ENCODE measurements at regions not wholly inside any gene's neighbourhood (a gene's known extent, or its start where the extent isn't known, plus 50 kb on each side); places are given as distances from the start of the nearest gene placed in this dataset.

GRCh38 chr2:59569124-59569523, 984.3 kb downstream of the BCL11A start:
- no peak for ATAC-seq

GRCh38 chr2:59568461-59568860, 985.0 kb downstream of the BCL11A start:
- H3K4me3 Mint-ChIP-seq: no peak overlapping the region
- H3K36me3 Mint-ChIP-seq (ENCODE audit: low read depth): no peaks in the 10 kb centered on the region
- H3K27me3 Mint-ChIP-seq: no peaks in the 10 kb centered on the region
- H3K27ac Mint-ChIP-seq: no peak overlapping the region
- no peaks in the 10 kb centered on the region for H3K9me3 Mint-ChIP-seq
- H3K4me1 Mint-ChIP-seq: no peaks in the 10 kb centered on the region
- DNase-seq (no peak), ATAC-seq (no peak)

More at GRCh38 chr2:59569124-59569523, 984.3 kb downstream of the BCL11A start:
- H3K27ac Mint-ChIP-seq: no peak overlapping the region
- no peak for DNase-seq
- no peaks in the 10 kb centered on the region for H3K4me1 Mint-ChIP-seq
- H3K36me3 Mint-ChIP-seq (ENCODE audit: low read depth): no peaks in the 10 kb centered on the region
- no peaks in the 10 kb centered on the region for H3K27me3 Mint-ChIP-seq
- H3K9me3 Mint-ChIP-seq: no peaks in the 10 kb centered on the region
- H3K4me3 Mint-ChIP-seq: no peak overlapping the region

GRCh38 chr2:59567151-59567550, 986.3 kb downstream of the BCL11A start:
- no peaks in the 10 kb centered on the region for H3K27me3 Mint-ChIP-seq
- H3K9me3 Mint-ChIP-seq: no peaks in the 10 kb centered on the region
- H3K4me1 Mint-ChIP-seq: no peaks in the 10 kb centered on the region
- H3K36me3 Mint-ChIP-seq (ENCODE audit: low read depth): no peaks in the 10 kb centered on the region
- DNase-seq (no peak), ATAC-seq (no peak)
- no peak overlapping the region for H3K27ac Mint-ChIP-seq
- H3K4me3 Mint-ChIP-seq: no peak overlapping the region

GRCh38 chr2:59566739-59567138, 986.7 kb downstream of the BCL11A start:
- no peak for ATAC-seq
- DNase-seq: no peak
- Mint-ChIP-seq H3K36me3 (ENCODE audit: low read depth) (no peaks in the 10 kb centered on the region), H3K4me3 (no peak overlapping the region), H3K27me3 (no peaks in the 10 kb centered on the region), H3K4me1 (no peaks in the 10 kb centered on the region), H3K27ac (no peak overlapping the region), H3K9me3 (no peaks in the 10 kb centered on the region)

- Mint-ChIP-seq H3K36me3 (ENCODE audit: low read depth) (no peaks in the 10 kb centered on the region), H3K4me1 (no peaks in the 10 kb centered on the region), H3K27ac (no peak overlapping the region), H3K9me3 (no peaks in the 10 kb centered on the region), H3K27me3 (no peaks in the 10 kb centered on the region), H3K4me3 (no peak overlapping the region)
- no peak for ATAC-seq
- DNase-seq: no peak
Measured at GRCh38 chr2:59561281-59561680, 992.2 kb downstream of the BCL11A start.

- H3K4me3 Mint-ChIP-seq: no peak overlapping the region
- H3K27me3 Mint-ChIP-seq: no peaks in the 10 kb centered on the region
- H3K27ac Mint-ChIP-seq: no peak overlapping the region
- no peak for ATAC-seq
- no peak for DNase-seq
- H3K36me3 Mint-ChIP-seq (ENCODE audit: low read depth): no peaks in the 10 kb centered on the region
- no peaks in the 10 kb centered on the region for H3K4me1 Mint-ChIP-seq
- H3K9me3 Mint-ChIP-seq: no peaks in the 10 kb centered on the region
Measured at GRCh38 chr2:59560769-59561168, 992.7 kb downstream of the BCL11A start.

GRCh38 chr2:59540864-59541263, 1012.6 kb downstream of the BCL11A start:
- no peaks in the 10 kb centered on the region for H3K9me3 Mint-ChIP-seq
- no peaks in the 10 kb centered on the region for H3K4me1 Mint-ChIP-seq
- no peaks in the 10 kb centered on the region for H3K36me3 Mint-ChIP-seq (ENCODE audit: low read depth)
- DNase-seq (no peak), ATAC-seq (no peak)
- H3K4me3 Mint-ChIP-seq: no peak overlapping the region
- H3K27me3 Mint-ChIP-seq: no peaks in the 10 kb centered on the region
- no peak overlapping the region for H3K27ac Mint-ChIP-seq

- Mint-ChIP-seq H3K27me3 (no peaks in the 10 kb centered on the region), H3K27ac (no peak overlapping the region), H3K9me3 (no peaks in the 10 kb centered on the region), H3K4me3 (no peak overlapping the region), H3K36me3 (ENCODE audit: low read depth) (no peaks in the 10 kb centered on the region), H3K4me1 (no peaks in the 10 kb centered on the region)
- DNase-seq (no peak), ATAC-seq (no peak)
Measured at GRCh38 chr2:59538398-59538911, 1015.0 kb downstream of the BCL11A start.

GRCh38 chr2:59532808-59533207, 1020.6 kb downstream of the BCL11A start:
- peaks cover 2% of the 10 kb centered on the region for H3K36me3 Mint-ChIP-seq (ENCODE audit: low read depth)
- no peak overlapping the region for H3K27ac Mint-ChIP-seq
- no peak overlapping the region for H3K4me3 Mint-ChIP-seq
- H3K4me1 Mint-ChIP-seq: no peaks in the 10 kb centered on the region
- no peak for ATAC-seq
- DNase-seq: no peak
- H3K27me3 Mint-ChIP-seq: no peaks in the 10 kb centered on the region
- peaks cover 4% of the 10 kb centered on the region for H3K9me3 Mint-ChIP-seq

- H3K9me3 Mint-ChIP-seq: peaks cover 16% of the 10 kb centered on the region
- H3K4me1 Mint-ChIP-seq: no peaks in the 10 kb centered on the region
- DNase-seq: no peak
- peaks cover 2% of the 10 kb centered on the region for H3K36me3 Mint-ChIP-seq (ENCODE audit: low read depth)
- H3K27ac Mint-ChIP-seq: no peak overlapping the region
- ATAC-seq: no peak
- H3K4me3 Mint-ChIP-seq: no peak overlapping the region
- no peaks in the 10 kb centered on the region for H3K27me3 Mint-ChIP-seq
Measured at GRCh38 chr2:59530258-59530657, 1023.2 kb downstream of the BCL11A start.

- Mint-ChIP-seq H3K9me3 (peaks cover 16% of the 10 kb centered on the region), H3K36me3 (ENCODE audit: low read depth) (peaks cover 2% of the 10 kb centered on the region), H3K27ac (no peak overlapping the region), H3K27me3 (no peaks in the 10 kb centered on the region), H3K4me3 (no peak overlapping the region), H3K4me1 (no peaks in the 10 kb centered on the region)
- no peak for ATAC-seq
- no peak for DNase-seq
Measured at GRCh38 chr2:59529726-59530125, 1023.7 kb downstream of the BCL11A start.

- no peak overlapping the region for H3K27ac Mint-ChIP-seq
- peaks cover 2% of the 10 kb centered on the region for H3K36me3 Mint-ChIP-seq (ENCODE audit: low read depth)
- ATAC-seq: no peak
- no peaks in the 10 kb centered on the region for H3K27me3 Mint-ChIP-seq
- no peak overlapping the region for H3K4me3 Mint-ChIP-seq
- DNase-seq: no peak
- no peaks in the 10 kb centered on the region for H3K4me1 Mint-ChIP-seq
- peaks cover 16% of the 10 kb centered on the region for H3K9me3 Mint-ChIP-seq
Measured at GRCh38 chr2:59528525-59528924, 1024.9 kb downstream of the BCL11A start.

- Mint-ChIP-seq H3K36me3 (ENCODE audit: low read depth) (no peaks in the 10 kb centered on the region), H3K9me3 (peaks cover 2% of the 10 kb centered on the region), H3K4me3 (no peak overlapping the region), H3K27me3 (no peaks in the 10 kb centered on the region), H3K4me1 (no peaks in the 10 kb centered on the region), H3K27ac (no peak overlapping the region)
- DNase-seq (no peak), ATAC-seq (no peak)
Measured at GRCh38 chr2:59502981-59503380, 1050.5 kb downstream of the BCL11A start.

GRCh38 chr2:59490994-59491393, 1062.5 kb downstream of the BCL11A start:
- Mint-ChIP-seq H3K4me1 (no peaks in the 10 kb centered on the region), H3K27me3 (no peaks in the 10 kb centered on the region), H3K27ac (no peak overlapping the region), H3K36me3 (ENCODE audit: low read depth) (no peaks in the 10 kb centered on the region), H3K9me3 (peaks cover 10% of the 10 kb centered on the region), H3K4me3 (no peak overlapping the region)
- DNase-seq (no peak), ATAC-seq (no peak)

- Mint-ChIP-seq H3K9me3 (peaks cover 4% of the 10 kb centered on the region), H3K4me1 (no peaks in the 10 kb centered on the region), H3K27me3 (no peaks in the 10 kb centered on the region), H3K27ac (no peak overlapping the region), H3K4me3 (no peak overlapping the region), H3K36me3 (ENCODE audit: low read depth) (no peaks in the 10 kb centered on the region)
- ATAC-seq (no peak), DNase-seq (no peak)
Measured at GRCh38 chr2:59490192-59490591, 1063.3 kb downstream of the BCL11A start.

GRCh38 chr2:59484673-59485072, 1068.8 kb downstream of the BCL11A start:
- no peak for ATAC-seq
- Mint-ChIP-seq H3K9me3 (peaks cover 4% of the 10 kb centered on the region), H3K4me3 (no peak overlapping the region), H3K27ac (no peak overlapping the region), H3K4me1 (no peaks in the 10 kb centered on the region), H3K36me3 (ENCODE audit: low read depth) (no peaks in the 10 kb centered on the region), H3K27me3 (no peaks in the 10 kb centered on the region)
- DNase-seq: no peak

All from activated naive CD8-positive, alpha-beta T cell treated with anti-CD3 and anti-CD28 coated beads, Interleukin-2, amount 50 U/mL, for 24 hours (primary cell).